Trophoblast cell (in vitro differentiated cells and primary cell): ENCODE measurements at regions not wholly inside any gene's neighbourhood (a gene's known extent, or its start where the extent isn't known, plus 50 kb on each side); places are given as distances from the start of the nearest gene placed in this dataset.
"Not testable (repeated sequence)": the region's sequence is repeated elsewhere in the genome, so short reads cannot be mapped to it uniquely, and the experiment has no call there.

ENCODE experiments used
- DNase-seq, 2 donors: peaks; one replicate each; pipeline ENCODE4 v3.0.0-alpha.2; 2016
- H2AFZ ChIP-seq: 2 replicates; pipeline ENCODE4 v1.6.1; 2013; ENCODE audit warnings: low read length, moderate library complexity, mild to moderate bottlenecking; ENCODE audit not compliant: insufficient read depth, poor library complexity
- H2AK5ac ChIP-seq: 2 replicates; pipeline ENCODE4 v1.6.1; 2013; ENCODE audit warnings: mild to moderate bottlenecking, low read length
- H2BK120ac ChIP-seq: 2 replicates; pipeline ENCODE4 v1.6.1; 2013; ENCODE audit warnings: low read length, mild to moderate bottlenecking, moderate library complexity; ENCODE audit not compliant: insufficient read depth, poor library complexity
- H2BK12ac ChIP-seq: 2 replicates; pipeline ENCODE4 v1.6.1; 2013; ENCODE audit warnings: mild to moderate bottlenecking, low read length, moderate library complexity
- H2BK5ac ChIP-seq: 2 replicates; pipeline ENCODE4 v1.6.1; 2013; ENCODE audit warnings: low read length, low read depth, moderate library complexity, mild to moderate bottlenecking; ENCODE audit not compliant: poor library complexity
- H3K14ac ChIP-seq: 2 replicates; pipeline ENCODE4 v1.6.1; 2013; ENCODE audit warnings: mild to moderate bottlenecking, low read length
- H3K18ac ChIP-seq: 2 replicates; pipeline ENCODE4 v1.6.1; 2013; ENCODE audit warnings: mild to moderate bottlenecking, low read length
- H3K23ac ChIP-seq: 2 replicates; pipeline ENCODE4 v1.6.1; 2013; ENCODE audit warnings: low read length
- H3K27ac ChIP-seq: 2 replicates; pipeline ENCODE4 v1.5.1; 2013; ENCODE audit warnings: low read depth, mild to moderate bottlenecking, inconsistent platforms, low read length, moderate library complexity
- H3K27me3 ChIP-seq: 2 replicates; pipeline ENCODE4 v1.6.1; 2013; ENCODE audit warnings: inconsistent platforms, mild to moderate bottlenecking, low read length, moderate library complexity; ENCODE audit not compliant: insufficient read depth
- H3K36me3 ChIP-seq, 2 experiments: 1 replicate in 1 of 2; 2 replicates in 1 of 2; pipeline ENCODE4 v1.6.1; 2013; ENCODE audit warnings: low read length in 2 of 2, mild to moderate bottlenecking in 2 of 2, moderate library complexity in 1 of 2; ENCODE audit not compliant: insufficient read depth in 2 of 2, control insufficient read depth in 1 of 2
- H3K4ac ChIP-seq: 2 replicates; pipeline ENCODE4 v1.6.1; 2013; ENCODE audit warnings: low read depth, mild to moderate bottlenecking, low read length, moderate library complexity
- H3K4me1 ChIP-seq, 2 experiments: 1 replicate in 1 of 2; 2 replicates in 1 of 2; pipeline ENCODE4 v1.6.1; 2013; ENCODE audit warnings: low read length in 2 of 2, mild to moderate bottlenecking in 2 of 2, moderate library complexity in 1 of 2; ENCODE audit not compliant: insufficient read depth in 2 of 2, control insufficient read depth in 1 of 2
- H3K4me2 ChIP-seq: 2 replicates; pipeline ENCODE4 v1.6.1; 2013; ENCODE audit warnings: inconsistent platforms, mild to moderate bottlenecking, low read length, moderate library complexity
- H3K4me3 ChIP-seq: 2 replicates; pipeline ENCODE4 v1.5.1; 2013; ENCODE audit warnings: mild to moderate bottlenecking, low read depth, low read length, inconsistent platforms
- H3K79me1 ChIP-seq: one replicate; pipeline ENCODE4 v1.6.1; 2013; ENCODE audit warnings: low read length
- H3K79me2 ChIP-seq: 2 replicates; pipeline ENCODE4 v1.6.1; 2013; ENCODE audit warnings: low read length, mild to moderate bottlenecking; ENCODE audit not compliant: control insufficient read depth, insufficient read depth, poor library complexity
- H3K9ac ChIP-seq: 2 replicates; pipeline ENCODE4 v1.6.1; 2013; ENCODE audit warnings: mild to moderate bottlenecking, low read length
- H3K9me3 ChIP-seq: 2 replicates; pipeline ENCODE4 v1.6.1; 2013; ENCODE audit warnings: low read depth, mild to moderate bottlenecking, control low read depth, inconsistent platforms, low read length; ENCODE audit not compliant: insufficient read depth
- H4K12ac ChIP-seq: 2 replicates; pipeline ENCODE4 v1.6.1; 2013; ENCODE audit warnings: low read depth, mild to moderate bottlenecking, low read length, moderate library complexity
- H4K8ac ChIP-seq: 2 replicates; pipeline ENCODE4 v1.6.1; 2013; ENCODE audit warnings: low read depth, mild to moderate bottlenecking, low read length, moderate library complexity
- H4K91ac ChIP-seq: one replicate; pipeline ENCODE4 v1.6.1; 2013; ENCODE audit warnings: low read depth, mild to moderate bottlenecking, low read length, moderate library complexity
- WGBS: extraction: QIAGEN DNeasy Blood & Tissue Kit; methylation state at CpG from one replicate; pipeline ENCODE4 v1.1.7; 2013; ENCODE audit warnings: missing lambda C conversion rate; ENCODE audit not compliant: insufficient read length, insufficient coverage; ENCODE audit errors: extremely low coverage; 5-methylcytosine and 5-hydroxymethylcytosine counted together

DNA sequence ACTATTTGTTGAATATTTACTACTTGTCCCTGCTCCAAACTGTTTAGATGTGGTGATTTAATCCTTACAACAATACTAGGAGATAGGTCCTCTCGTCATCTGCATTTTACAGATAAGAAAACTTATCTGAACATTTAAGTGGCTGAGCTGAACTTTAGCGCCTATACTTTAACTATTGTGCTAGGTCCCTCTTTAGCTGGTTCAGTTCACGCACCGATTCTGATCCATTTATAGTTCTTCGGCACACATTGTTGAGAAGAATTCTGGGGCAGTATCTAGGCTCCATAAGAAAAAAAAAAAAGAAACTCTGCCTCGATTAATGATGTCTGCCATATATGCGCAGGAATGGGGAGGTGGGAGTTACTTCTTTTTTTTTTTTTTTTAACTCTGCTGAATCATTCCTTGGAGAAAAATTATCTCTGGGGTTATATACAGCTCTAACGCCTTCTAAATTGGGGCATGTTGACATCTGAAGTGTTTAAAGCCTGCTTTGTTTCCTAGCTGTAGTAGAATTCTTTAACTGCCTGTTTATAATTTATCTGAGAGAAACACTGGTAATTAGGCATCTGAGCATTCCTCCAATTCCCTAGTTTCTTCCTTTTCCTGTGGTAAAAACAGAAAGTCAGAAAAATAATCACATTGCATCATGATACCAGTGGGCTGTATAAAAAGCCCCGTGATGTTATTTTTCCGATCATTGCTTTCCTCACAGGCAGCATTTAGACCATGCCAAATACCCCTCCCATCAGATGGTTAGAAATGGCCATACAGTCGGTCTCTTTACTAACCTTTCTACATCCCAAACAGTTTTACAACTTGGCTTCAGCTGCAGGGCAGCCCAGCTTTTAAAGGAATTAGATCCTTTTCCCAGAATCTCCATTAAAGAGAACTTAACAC lies 98.5 kb upstream of the KDM7A start:
- Histone ChIP-seq H2AFZ (no peak overlapping the region), H3K18ac (no peak overlapping the region), H4K8ac (no peak overlapping the region), H3K9ac (no peak overlapping the region), H3K79me2 (no peaks in the 10 kb centered on the region), H3K14ac (no peak overlapping the region), H2BK120ac (no peak overlapping the region), H3K23ac (no peak overlapping the region), H3K36me3 (no peaks in the 10 kb centered on the region), H3K79me1 (no peaks in the 10 kb centered on the region), H3K4ac (no peak overlapping the region), H4K12ac (no peak overlapping the region), H3K4me3 (no peak overlapping the region), H3K27ac (no peak overlapping the region), H3K4me2 (no peak overlapping the region), H3K9me3 (peaks cover 1% of the 10 kb centered on the region), H4K91ac (no peak overlapping the region), H2BK5ac (no peak overlapping the region), H2BK12ac (no peak overlapping the region), H3K27me3 (no peaks in the 10 kb centered on the region), H2AK5ac (no peak overlapping the region), H3K4me1 (no peaks in the 10 kb centered on the region)
- WGBS, result no CpG with 5 or more reads among the region's 11 CpGs
- DNase-seq, result peak; percentile 4 to 56

DNA sequence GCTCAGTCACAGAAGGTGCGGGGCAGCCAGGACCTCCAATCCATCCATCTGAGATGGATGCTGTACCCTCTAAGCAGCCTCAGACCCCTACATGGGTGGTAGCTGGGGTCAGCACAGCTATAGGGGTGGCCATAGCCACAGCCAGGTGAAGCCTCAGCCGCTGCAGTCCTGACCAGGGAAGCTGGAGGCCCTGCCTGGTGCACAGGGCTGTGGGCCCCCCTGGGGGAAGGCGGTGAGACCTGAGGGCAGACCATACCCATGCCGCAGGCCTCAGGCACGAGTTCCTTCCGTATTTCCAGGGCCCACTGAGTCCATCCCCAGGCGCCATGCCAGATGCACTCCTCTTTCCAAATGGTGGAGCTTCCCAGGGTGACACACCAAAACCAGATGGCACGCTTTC lies 96.6 kb upstream of the KDM7A start:
- no peak overlapping the region for H2BK5ac ChIP-seq
- no peak overlapping the region for H4K91ac ChIP-seq
- H3K79me1 ChIP-seq, result no peaks in the 10 kb centered on the region
- no peaks in the 10 kb centered on the region for H3K36me3 ChIP-seq
- no peak overlapping the region for H3K18ac ChIP-seq
- H2BK12ac ChIP-seq, result no peak overlapping the region
- H3K9me3 ChIP-seq, result peaks cover 1% of the 10 kb centered on the region
- H2AK5ac ChIP-seq, result no peak overlapping the region
- H2AFZ ChIP-seq, result no peak overlapping the region
- WGBS, result no CpG with 5 or more reads among the region's 8 CpGs
- no peak overlapping the region for H3K4ac ChIP-seq
- H3K9ac ChIP-seq, result no peak overlapping the region
- H4K12ac ChIP-seq, result no peak overlapping the region
- no peaks in the 10 kb centered on the region for H3K79me2 ChIP-seq
- H3K4me3 ChIP-seq, result peak overlapping the region; percentile 7
- H3K4me2 ChIP-seq, result no peak overlapping the region
- DNase-seq, result no peak
- no peak overlapping the region for H4K8ac ChIP-seq
- H2BK120ac ChIP-seq, result no peak overlapping the region
- H3K14ac ChIP-seq, result no peak overlapping the region
- no peaks in the 10 kb centered on the region for H3K4me1 ChIP-seq
- H3K23ac ChIP-seq, result no peak overlapping the region
- H3K27ac ChIP-seq, result no peak overlapping the region
- H3K27me3 ChIP-seq, result no peaks in the 10 kb centered on the region

DNA sequence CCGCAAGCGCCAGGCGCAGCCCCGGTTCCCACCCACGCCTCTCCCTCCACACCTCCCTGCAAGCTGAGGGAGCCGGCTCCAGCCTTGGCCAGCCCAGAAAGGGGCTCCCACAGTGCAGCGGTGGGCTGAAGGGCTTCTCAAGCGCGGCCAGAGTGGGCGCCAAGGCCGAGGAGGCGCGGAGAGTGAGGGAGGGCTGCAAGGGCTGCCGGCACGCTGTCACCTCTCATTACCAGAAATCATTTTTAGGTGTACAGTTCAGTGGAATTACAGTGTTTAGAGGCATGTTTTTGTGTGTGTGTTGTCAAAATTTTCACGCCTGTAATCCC lies 94.8 kb upstream of the KDM7A start:
- H2AK5ac ChIP-seq, H3K27me3 ChIP-seq, H3K14ac ChIP-seq, H2BK120ac ChIP-seq, DNase-seq, H4K91ac ChIP-seq, H3K79me2 ChIP-seq, H2AFZ ChIP-seq, H3K23ac ChIP-seq, H3K27ac ChIP-seq, H3K18ac ChIP-seq, H2BK5ac ChIP-seq, H4K12ac ChIP-seq, H3K36me3 ChIP-seq, H3K4me1 ChIP-seq, H3K9ac ChIP-seq, H3K9me3 ChIP-seq, H3K4ac ChIP-seq, H2BK12ac ChIP-seq, H3K79me1 ChIP-seq, H4K8ac ChIP-seq, H3K4me3 ChIP-seq, H3K4me2 ChIP-seq: not testable (repeated sequence)
- WGBS, result no CpG with 5 or more reads among the region's 16 CpGs

DNA sequence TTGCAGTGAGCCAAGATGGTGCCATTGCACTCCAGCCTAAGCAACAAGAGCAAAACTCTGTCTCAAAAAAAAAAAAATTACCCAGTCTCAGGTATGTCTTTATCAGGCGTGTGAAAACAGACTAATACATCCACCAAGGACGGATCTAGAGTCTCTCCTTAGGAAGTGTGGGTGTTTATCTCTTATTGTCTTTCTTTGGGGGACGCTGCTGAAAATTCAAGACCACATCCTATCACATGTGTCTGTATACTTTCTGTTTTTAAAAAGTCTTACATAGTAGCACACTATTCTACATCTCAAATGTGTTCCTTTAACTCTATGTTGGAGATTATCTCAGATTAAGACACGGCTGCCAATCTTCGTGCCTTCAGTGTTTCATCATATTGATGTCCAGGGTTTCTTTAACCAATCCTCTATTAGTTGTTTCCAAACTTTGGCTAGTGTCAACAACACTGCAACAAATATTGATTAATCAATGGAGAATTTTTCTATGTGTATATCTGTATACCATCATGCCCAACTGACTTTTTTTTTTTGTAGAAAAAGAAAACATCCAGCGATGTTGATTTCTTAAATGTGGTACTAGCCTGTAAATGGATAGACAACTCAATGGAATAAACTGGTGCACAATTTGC lies 92.3 kb upstream of the KDM7A start:
- no peak overlapping the region for H2BK120ac ChIP-seq
- no peak for DNase-seq
- H4K91ac ChIP-seq, result no peak overlapping the region
- no peak overlapping the region for H3K18ac ChIP-seq
- H3K14ac ChIP-seq, result no peak overlapping the region
- no peaks in the 10 kb centered on the region for H3K79me1 ChIP-seq
- H3K23ac ChIP-seq, result no peak overlapping the region
- H3K9me3 ChIP-seq, result peaks cover 1% of the 10 kb centered on the region
- no peaks in the 10 kb centered on the region for H3K79me2 ChIP-seq
- H2BK5ac ChIP-seq, result no peak overlapping the region
- no peak overlapping the region for H3K9ac ChIP-seq
- H3K4me2 ChIP-seq, result no peak overlapping the region
- no peaks in the 10 kb centered on the region for H3K27me3 ChIP-seq
- no peaks in the 10 kb centered on the region for H3K36me3 ChIP-seq
- H3K4me1 ChIP-seq, result no peaks in the 10 kb centered on the region
- H2AFZ ChIP-seq, result no peak overlapping the region
- no CpG with 5 or more reads among the region's 6 CpGs for WGBS
- H4K8ac ChIP-seq, result no peak overlapping the region
- H4K12ac ChIP-seq, result no peak overlapping the region
- no peak overlapping the region for H3K4ac ChIP-seq
- no peak overlapping the region for H3K4me3 ChIP-seq
- no peak overlapping the region for H3K27ac ChIP-seq
- H2AK5ac ChIP-seq, result no peak overlapping the region
- H2BK12ac ChIP-seq, result no peak overlapping the region
